Natural killer cell (primary cell): ENCODE measurements at regions not wholly inside any gene's neighbourhood (a gene's known extent, or its start where the extent isn't known, plus 50 kb on each side); places are given as distances from the start of the nearest gene placed in this dataset.
"Not testable (repeated sequence)": the region's sequence is repeated elsewhere in the genome, so short reads cannot be mapped to it uniquely, and the experiment has no call there.

Source experiments
- ATAC-seq, 3 donors: fragments of 150-1000 bp in 2 of 3; fragments of 200-7000 bp in 1 of 3; cut with Tn5 transposase; 1 replicate in 1 of 3; 2 replicates in 2 of 3; pipeline ENCODE4 v1.10.0; 2021; ENCODE audit warnings: mild to moderate bottlenecking in 2 of 3, moderate library complexity in 2 of 3
- DNase-seq, 2 donors: peaks; one replicate each; pipeline versions ENCODE4 v3.0.0 to v3.0.0-alpha.2; 2013 to 2021; ENCODE audit warnings: mixed read lengths in 1 of 2
- H3K27ac ChIP-seq: one replicate; pipeline ENCODE4 v1.5.1; 2013; ENCODE audit warnings: mild to moderate bottlenecking, low read length
- H3K27me3 ChIP-seq: one replicate; pipeline ENCODE4 v1.6.1; 2013; ENCODE audit warnings: low read length; ENCODE audit not compliant: control insufficient read depth, insufficient read depth
- H3K36me3 ChIP-seq: one replicate; pipeline ENCODE4 v1.6.1; 2013; ENCODE audit warnings: low read length; ENCODE audit not compliant: control insufficient read depth, insufficient read depth
- H3K4me1 ChIP-seq: one replicate; pipeline ENCODE4 v1.6.1; 2013; ENCODE audit warnings: low read length; ENCODE audit not compliant: control insufficient read depth, insufficient read depth
- H3K4me3 ChIP-seq: one replicate; pipeline ENCODE4 v1.5.1; 2013; ENCODE audit warnings: low read length
- H3K9me3 ChIP-seq: one replicate; pipeline ENCODE4 v1.6.1; 2013; ENCODE audit warnings: low read length; ENCODE audit not compliant: control insufficient read depth, insufficient read depth
- H3K27ac Mint-ChIP-seq, 2 donors: one replicate each; pipeline ENCODE4 v1.8.0; 2022; ENCODE audit warnings: mild to moderate bottlenecking in 2 of 2, mixed read lengths in 2 of 2, moderate library complexity in 1 of 2
- H3K27me3 Mint-ChIP-seq, 2 donors: one replicate each; pipeline ENCODE4 v1.8.0; 2022; ENCODE audit warnings: low read depth in 2 of 2, mixed read lengths in 2 of 2
- H3K36me3 Mint-ChIP-seq: one replicate; pipeline ENCODE4 v1.8.0; 2022; ENCODE audit warnings: mixed read lengths
- H3K4me1 Mint-ChIP-seq, 2 donors: one replicate each; pipeline ENCODE4 v1.8.0; 2022; ENCODE audit warnings: mixed read lengths in 2 of 2
- H3K4me3 Mint-ChIP-seq: one replicate; pipeline ENCODE4 v1.8.0; 2022; ENCODE audit warnings: mild to moderate bottlenecking, moderate library complexity, mixed read lengths
- H3K9me3 Mint-ChIP-seq, 2 donors: one replicate each; pipeline ENCODE4 v1.8.0; 2022; ENCODE audit warnings: mixed read lengths in 2 of 2
- CTCF ChIP-seq: fragments of 200-600 bp; IDR thresholded peaks from one replicate; pipeline ENCODE4 v1.8.0; 2022; ENCODE audit warnings: antibody characterized with exemption
- WGBS: methylation state at CpG from one replicate; pipeline ENCODE4 v1.1.7; 2013; ENCODE audit warnings: missing lambda C conversion rate; ENCODE audit not compliant: insufficient coverage; 5-methylcytosine and 5-hydroxymethylcytosine counted together
- intact Hi-C: fragments of 100-400 bp; cut with micrococcal nuclease; formaldehyde crosslinking; loops from one replicate; pipeline ENCODE4 v1.14.2; 2022

DNA sequence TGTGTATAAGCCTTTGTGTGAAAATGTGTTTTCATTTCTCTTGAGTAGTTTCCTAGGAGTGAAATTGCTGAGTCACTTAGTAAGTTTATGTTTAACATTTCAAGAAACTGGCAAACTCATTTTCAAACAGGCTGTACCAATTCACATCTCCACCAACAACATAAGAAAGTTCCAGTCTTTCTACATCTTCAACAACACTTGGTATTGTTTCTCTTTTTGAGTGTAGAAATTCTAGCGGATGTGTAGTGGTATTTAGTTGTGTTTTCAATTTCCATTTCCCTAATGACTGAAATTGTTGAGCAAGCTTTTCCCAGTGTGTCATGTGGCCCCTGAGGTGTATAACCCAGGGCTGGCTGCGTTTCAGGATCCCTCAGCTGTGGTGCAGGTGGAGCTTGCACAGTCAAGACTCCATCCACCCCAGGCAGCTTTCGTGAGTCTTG is 258.5 kb downstream of the PDCD6IP start:
- 57% methylated on average over 3 of the region's 3 CpGs for WGBS
- no peak for TF ChIP-seq CTCF
- Mint-ChIP-seq H3K9me3 (no peaks in the 10 kb centered on the region), H3K27ac (no peak overlapping the region), H3K27me3 (peaks cover 5 to 14% of the 10 kb centered on the region in 2 donors), H3K4me3 (no peak overlapping the region), H3K4me1 (no peaks in the 10 kb centered on the region), H3K36me3 (no peaks in the 10 kb centered on the region)
- Histone ChIP-seq H3K4me1 (no peaks in the 10 kb centered on the region), H3K27ac (no peak overlapping the region), H3K4me3 (no peak overlapping the region), H3K36me3 (no peaks in the 10 kb centered on the region), H3K9me3 (no peaks in the 10 kb centered on the region), H3K27me3 (no peaks in the 10 kb centered on the region)
- ATAC-seq (no peak), DNase-seq (no peak)
- intact Hi-C loops: no loop called here

- not testable (repeated sequence) for H3K27ac Mint-ChIP-seq, ATAC-seq, H3K9me3 Mint-ChIP-seq
These were observed 262.6 kb downstream of the PDCD6IP start for GRCh38 chr3:34060995-34061394.

DNA sequence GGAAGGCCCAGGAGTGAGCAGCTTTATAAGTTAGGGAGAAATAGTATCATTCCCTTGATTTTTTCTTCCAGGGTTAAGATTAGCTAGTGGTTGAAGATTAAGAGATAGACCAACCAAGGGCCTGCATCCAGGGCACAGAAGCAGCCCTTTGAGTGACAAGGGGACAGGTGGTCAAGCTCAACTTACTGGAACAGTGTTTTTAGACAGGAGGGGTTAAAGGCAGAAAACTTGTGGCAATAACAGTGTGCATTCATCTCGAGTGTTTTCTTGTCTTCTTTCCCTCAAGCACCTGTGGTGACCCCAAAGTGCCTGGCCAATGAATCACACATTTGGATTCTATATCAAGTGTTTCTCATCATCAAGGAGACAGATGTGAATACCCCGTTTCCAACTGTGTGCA is 267.5 kb downstream of the PDCD6IP start:
- H3K36me3 Mint-ChIP-seq: no peaks in the 10 kb centered on the region
- DNase-seq (no peak), ATAC-seq (no peak)
- Histone ChIP-seq H3K4me1 (peaks cover 9% of the 10 kb centered on the region), H3K9me3 (no peaks in the 10 kb centered on the region), H3K27me3 (no peaks in the 10 kb centered on the region), H3K36me3 (no peaks in the 10 kb centered on the region), H3K27ac (no peak overlapping the region), H3K4me3 (no peak overlapping the region)
- no peaks in the 10 kb centered on the region for H3K27me3 Mint-ChIP-seq
- H3K4me3 Mint-ChIP-seq: no peak overlapping the region
- peaks cover 7 to 8% of the 10 kb centered on the region in 2 donors for H3K4me1 Mint-ChIP-seq
- H3K9me3 Mint-ChIP-seq: no peaks in the 10 kb centered on the region
- intact Hi-C loops: no loop called here
- TF ChIP-seq CTCF: no peak
- no peak overlapping the region for H3K27ac Mint-ChIP-seq
- 75% methylated on average over 2 of the region's 2 CpGs for WGBS

More at GRCh38 chr3:34060995-34061394, 262.6 kb downstream of the PDCD6IP start:
- H3K4me1 ChIP-seq, H3K27me3 ChIP-seq, H3K36me3 Mint-ChIP-seq, H3K4me3 Mint-ChIP-seq, H3K4me3 ChIP-seq, H3K9me3 ChIP-seq, DNase-seq, H3K27ac ChIP-seq, intact Hi-C loops, H3K4me1 Mint-ChIP-seq, H3K36me3 ChIP-seq: not testable (repeated sequence)
- H3K27me3 Mint-ChIP-seq: peaks cover 5 to 14% of the 10 kb centered on the region in 2 donors
- 71% methylated on average over 1 of the region's 1 CpG for WGBS

DNA sequence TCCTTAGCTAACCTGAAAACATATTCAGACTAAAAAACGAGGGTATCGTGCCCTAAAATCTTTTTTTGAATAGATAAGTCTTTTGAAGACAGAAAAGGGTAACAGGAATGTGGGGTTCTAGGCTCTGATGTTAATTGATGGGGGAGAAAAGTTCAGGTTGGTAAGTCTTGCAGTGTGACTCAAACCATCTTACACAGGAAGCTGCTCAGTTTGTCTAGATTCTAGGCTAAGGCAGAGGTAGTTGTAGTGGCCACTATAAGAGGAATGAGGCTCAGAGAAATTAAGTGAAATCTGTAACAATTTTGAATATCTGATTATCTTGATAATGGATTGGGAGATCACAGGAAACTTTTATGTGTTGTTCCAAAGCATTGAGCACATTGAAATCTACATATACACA is 267.9 kb downstream of the PDCD6IP start:
- Mint-ChIP-seq H3K4me3 (no peak overlapping the region), H3K9me3 (no peaks in the 10 kb centered on the region), H3K27ac (no peak overlapping the region), H3K27me3 (no peaks in the 10 kb centered on the region), H3K4me1 (peaks cover 10 to 12% of the 10 kb centered on the region in 2 donors), H3K36me3 (no peaks in the 10 kb centered on the region)
- intact Hi-C loops: no loop called here
- Histone ChIP-seq H3K36me3 (no peaks in the 10 kb centered on the region), H3K4me3 (no peak overlapping the region), H3K27ac (no peak overlapping the region), H3K27me3 (no peaks in the 10 kb centered on the region), H3K4me1 (peaks cover 12% of the 10 kb centered on the region), H3K9me3 (no peaks in the 10 kb centered on the region)
- ATAC-seq: no peak
- no peak for TF ChIP-seq CTCF
- DNase-seq: no peak
- 90% methylated on average over 2 of the region's 2 CpGs for WGBS
